SK-MEL-5 (cell line): ENCODE measurements at regions not wholly inside any gene's neighbourhood (a gene's known extent, or its start where the extent isn't known, plus 50 kb on each side); places are given as distances from the start of the nearest gene placed in this dataset.

ENCODE experiments used
- DNase-seq: peaks from one replicate; pipeline ENCODE4 v3.0.0-alpha.2; 2016; ENCODE audit warnings: low read depth, low spot score
- in situ Hi-C: cut with HindIII; loops from 2 replicates; pipeline ENCODE4 v1.10.0; 2016; ENCODE audit warnings: low sequenced_read_pairs, high pct_unique_total_duplicates, low pct_unique_long_range_greater_than_20kb

DNA sequence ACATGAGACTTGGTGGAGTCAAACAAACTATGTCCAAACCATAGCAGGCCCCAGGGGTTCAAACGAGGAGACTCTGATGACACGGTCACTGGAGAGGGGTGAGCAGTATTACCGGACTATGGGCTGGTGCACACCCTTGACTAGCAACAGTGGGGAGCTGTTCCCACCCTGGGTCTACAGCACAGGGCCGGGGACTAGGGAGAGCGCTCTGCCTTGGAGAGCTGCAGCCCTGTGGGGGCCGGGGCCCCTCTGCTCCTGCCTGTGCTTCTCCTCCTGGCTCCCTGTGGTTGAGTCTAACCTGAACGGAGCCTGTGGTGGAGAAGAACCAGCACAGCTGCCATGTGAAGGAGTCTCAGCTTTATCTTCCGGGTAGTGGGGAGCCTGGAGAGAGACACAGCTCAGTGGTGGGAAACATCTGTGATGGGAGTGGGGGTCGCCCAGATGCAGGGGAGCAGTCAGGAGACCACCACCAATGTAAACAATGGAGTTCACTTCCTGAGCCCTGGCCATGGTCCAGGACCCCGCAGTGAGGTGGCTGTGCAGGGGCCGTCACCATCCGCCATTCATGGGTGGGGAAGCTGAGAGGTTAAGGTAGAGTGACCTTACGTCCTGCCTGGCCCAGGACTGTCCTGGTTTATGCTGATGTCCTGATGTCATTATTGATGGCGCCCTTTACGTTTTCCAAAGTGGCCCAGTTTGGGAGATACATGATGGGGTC is 195.7 kb upstream of the TWIST2 start:
- in situ Hi-C loops, result no loop called here

DNA sequence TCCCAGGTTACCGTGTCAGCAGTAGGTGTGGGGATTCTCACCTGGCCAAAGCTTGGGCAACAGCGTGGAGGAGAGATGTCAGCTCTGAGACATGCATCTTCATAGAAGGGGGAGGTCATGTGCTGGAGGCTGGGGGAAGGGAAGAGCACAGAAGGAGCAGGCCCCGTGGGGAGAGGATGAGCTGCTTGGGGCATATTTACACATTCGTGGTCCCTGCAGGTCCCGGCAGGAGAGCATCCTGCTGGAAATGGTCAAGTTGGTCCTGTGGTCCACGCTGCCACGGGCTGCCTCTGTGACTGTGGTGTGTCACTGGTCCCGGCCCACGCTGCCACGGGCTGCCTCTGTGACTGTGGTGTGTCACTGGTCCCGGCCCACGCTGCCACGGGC is 195.1 kb upstream of the TWIST2 start:
- no peak for DNase-seq
- in situ Hi-C loops, result no loop called here

More for the DNA sequence above, 195.7 kb upstream of the TWIST2 start:
- DNase-seq, result no peak

DNA sequence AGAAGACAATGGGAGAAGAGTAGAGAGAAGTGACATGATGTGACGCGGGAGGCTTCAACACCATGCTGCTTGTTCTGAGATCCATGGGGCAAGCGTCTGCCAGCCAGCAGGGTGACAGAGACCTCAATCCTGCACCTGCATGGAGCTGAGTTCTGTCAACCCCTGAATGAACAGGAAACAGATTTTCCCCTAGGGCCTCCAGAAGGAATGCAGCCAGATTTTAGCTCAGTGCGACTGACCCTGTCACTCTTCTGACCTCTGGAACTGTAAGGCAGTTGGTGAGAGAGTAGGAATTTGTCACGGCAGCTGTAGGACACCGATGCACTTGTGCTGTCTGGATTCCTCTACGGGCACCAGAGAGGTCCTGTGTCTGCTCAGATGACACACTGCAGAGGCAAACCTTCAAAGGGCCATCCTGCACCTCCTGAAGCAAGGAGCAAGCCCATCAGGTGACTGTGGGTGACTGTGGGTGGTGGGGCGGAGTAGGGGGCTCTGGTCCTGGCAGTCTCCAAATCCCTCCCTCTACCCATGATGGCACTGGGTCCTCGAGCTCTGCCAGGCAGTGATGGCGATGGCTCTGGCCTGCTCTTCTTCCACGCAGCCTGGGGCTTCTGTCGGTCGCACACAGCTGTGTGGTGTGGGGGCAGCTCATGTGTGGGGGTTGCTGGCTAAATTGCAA is 194.3 kb upstream of the TWIST2 start:
- in situ Hi-C loops, result no loop called here
- no peak for DNase-seq

DNA sequence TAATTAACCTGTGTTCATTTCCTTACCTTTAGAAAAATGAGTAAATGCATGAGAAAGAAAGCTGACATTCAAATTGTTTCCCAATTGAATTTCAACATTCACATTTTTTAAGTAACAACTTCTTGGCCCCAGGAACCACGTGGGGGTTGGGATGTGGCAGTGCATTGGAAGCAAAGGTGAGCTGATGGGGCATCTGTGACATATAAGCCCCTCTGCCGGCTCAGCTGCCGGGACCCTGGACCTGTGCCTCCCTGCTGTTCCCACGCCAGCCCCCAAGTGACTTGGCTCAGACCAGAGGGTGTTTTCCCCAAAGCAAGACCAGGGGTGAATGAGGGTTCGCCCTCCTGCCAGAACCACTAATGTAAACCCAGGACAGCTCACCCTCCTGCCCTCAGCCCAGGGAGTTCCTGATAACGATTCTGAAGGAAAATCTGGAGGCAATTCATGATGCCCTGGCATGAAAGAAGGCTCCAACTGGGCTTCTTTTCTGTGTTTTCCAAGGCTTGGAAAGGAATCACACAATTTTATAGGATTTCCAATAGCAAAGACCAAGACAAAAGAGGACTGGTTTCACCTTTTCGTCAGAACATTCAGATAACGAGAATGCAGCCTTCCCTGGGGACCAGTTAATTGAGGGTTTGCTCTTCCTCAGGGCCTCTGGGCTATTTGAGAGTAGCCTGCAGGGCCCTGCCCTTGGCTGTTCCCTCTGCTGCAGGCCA is 193.2 kb upstream of the TWIST2 start:
- DNase-seq, result no peak
- in situ Hi-C loops, result no loop called here

DNA sequence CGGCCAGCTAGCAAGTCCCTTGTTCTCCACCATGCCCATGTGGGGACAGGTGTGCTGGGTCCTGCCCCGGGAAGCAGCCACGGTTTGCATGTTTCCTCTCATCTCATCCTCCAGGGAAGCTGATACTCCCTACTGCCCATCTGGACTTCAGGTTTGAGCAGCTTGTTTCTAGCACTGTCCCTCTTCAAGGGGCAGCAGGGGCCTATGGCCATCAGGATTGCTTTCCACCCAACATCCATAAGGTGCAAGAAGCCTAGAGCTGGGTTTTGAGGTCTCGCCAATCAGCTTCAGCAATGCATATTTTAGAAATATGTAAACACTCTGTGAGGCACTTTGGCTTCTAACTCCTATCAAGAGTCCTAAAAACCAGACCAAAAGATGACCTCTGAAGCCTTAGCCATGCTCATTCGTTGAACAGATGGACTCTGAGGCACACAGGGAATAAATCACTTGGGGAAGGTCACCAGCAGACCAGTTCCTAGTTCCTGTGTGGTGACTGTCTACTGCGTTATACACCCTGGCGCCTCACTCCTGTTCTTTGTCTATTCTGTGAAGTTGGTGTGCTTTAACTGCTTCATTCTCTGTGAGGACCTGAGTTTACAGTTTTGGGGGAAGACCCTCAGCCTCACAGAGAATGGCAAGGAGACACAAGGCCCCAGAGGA is 192.6 kb upstream of the TWIST2 start:
- in situ Hi-C loops, result no loop called here
- DNase-seq, result no peak

DNA sequence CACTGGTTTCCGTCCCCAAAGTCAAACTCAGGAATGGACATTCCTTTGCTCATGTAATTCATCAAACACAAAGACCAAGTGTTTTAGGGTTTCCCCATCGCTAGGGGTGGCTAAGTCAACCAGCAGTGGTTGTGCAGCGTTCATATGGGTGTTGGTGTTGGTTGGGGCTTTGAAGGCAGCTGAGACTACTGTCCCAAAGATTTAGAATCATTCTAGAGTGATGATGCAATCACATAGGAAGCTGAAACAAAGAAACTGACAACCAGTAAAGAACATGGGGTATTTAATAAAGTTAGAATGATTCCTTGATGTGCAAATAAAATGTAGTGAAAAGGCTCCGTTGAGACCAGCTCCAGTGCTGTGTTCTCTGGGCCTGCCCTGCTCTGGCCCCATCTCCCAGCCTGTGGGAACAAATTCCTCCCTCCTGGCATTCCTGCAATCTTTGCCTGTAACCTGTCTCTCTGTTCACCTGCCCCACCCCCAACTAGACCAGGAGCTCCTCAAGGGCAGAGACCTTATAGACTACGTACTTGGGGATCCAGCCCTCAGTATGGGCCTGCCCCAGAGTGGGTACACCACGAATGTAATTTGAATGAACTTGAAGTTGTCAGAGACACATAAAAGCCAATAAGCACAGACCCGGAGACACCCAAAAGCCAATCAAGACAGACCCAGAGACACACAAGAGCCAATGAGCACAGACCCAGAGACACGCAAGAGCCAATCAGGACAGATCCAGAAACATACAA is 191.7 kb upstream of the TWIST2 start:
- DNase-seq, result no peak
- in situ Hi-C loops, result no loop called here

DNA sequence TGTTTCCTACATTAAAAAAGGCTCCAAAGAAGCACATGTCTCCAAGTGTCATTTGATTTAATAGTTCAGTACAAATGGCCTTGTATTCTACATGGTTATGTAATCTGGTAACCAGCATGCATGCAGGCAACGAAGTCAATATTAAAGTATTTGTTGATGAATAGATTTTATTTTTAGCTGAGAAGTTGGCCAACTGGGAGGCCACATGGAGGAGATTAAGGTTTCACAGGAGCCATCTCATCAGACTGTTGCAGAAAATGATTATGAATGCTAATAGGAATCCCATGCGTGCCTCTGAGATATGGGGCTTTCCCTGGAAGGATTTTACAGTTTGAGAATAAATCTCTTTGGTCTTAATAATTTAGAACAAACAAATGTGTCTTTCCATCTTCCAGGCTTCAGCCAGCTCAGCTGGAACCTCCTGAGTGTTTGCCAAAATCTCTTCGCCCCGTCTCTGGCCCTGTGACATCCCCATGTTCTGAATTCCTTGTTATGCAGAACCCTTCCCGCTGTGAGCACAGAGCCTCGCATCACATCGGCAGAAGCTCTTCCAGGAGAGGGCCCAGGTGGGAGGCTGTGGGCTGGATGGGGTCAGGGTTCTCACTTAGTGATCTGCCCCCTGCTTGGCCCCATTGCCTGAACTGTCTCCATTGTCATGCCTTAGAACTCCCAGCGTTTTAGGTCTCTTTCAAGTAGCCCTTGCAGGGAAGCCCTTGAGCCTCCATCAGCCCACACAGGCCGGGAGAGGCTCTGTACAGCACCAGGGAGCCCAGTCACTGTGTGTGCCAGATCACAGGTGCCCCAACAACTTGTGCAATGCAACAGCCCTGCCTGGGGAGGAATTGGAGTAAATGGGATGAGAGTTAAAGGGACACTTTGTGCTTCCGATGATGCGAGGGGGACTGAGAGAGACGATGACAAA is 190.5 kb upstream of the TWIST2 start:
- in situ Hi-C loops, result no loop called here
- no peak for DNase-seq

DNA sequence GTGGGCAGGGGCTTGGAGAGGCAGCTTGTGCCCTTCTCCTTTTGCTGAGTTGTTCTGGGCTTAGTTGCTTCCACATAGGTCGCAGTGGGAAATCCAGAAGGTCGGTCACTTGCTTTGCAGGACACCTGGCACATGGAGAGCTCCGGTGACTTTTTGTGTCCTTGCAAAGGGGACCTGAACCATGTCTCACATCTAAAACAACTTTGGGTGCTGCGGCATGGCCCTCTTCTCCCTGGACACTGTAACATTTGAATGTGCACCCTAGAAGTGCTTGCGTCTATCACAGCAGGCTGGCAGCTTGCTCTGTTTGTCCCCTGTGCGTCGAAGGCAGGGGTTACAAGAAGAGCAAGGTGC is 189.9 kb upstream of the TWIST2 start:
- in situ Hi-C loops, result no loop called here
- DNase-seq, result no peak

DNA sequence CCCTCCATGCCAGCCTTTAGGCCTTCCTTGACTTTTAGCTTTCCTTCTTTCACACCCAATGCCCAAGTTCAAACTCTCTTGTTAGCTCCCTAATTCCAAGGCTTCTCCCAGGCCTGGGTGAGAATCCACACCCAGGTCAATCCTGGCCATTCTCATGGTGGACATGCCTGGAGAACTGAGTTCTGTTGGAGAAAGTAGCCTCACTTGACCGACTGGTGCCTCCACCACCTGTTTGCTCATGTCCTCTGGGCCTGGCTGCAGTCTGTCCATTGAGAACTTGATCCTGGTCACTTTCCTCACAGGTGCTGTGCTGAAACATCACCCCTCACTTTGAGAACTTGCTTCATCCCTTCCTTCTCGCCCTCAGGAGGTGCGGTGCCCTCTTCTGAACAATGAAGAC is 189.1 kb upstream of the TWIST2 start:
- DNase-seq, result no peak
- in situ Hi-C loops, result no loop called here

DNA sequence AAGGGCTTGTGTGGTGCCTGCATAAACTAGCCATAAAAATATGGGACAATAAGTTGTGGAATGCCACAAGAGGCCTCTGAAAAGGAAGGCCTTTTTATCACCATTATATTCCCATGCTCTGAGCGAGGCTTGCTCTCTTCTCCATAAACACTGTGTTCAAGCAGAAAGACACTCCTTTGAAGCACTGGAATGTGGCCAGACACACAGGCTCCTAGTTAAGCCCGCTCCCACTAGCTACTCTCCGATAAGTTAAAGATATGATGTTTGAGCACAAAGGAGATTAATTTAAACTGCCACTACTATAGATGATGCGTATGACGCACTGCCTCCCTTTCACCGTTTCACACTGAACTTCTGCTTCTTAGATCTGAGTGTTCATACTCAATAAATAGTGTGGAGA is 188.7 kb upstream of the TWIST2 start:
- in situ Hi-C loops, result no loop called here
- DNase-seq, result no peak

DNA sequence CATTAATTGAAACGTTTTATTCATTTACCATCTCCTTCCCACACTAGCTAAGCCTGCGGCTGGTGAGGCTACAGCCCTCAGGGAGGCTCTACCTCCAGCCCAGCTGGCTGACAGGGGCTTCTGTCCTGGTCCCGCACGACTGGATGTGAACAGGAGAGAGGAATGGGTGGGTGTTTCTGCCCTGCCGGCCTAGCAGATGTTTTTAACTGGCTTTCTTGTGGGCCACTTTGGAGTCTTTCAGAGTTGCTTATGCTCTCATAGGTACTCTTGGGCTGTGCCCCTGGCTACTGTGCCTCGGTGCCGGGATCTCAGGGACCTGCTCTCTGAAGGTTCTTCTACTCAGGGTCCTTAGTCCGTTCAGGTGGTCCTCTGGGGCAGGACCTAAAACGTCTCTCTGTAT is 184.3 kb upstream of the TWIST2 start:
- in situ Hi-C loops, result no loop called here
- no peak for DNase-seq

DNA sequence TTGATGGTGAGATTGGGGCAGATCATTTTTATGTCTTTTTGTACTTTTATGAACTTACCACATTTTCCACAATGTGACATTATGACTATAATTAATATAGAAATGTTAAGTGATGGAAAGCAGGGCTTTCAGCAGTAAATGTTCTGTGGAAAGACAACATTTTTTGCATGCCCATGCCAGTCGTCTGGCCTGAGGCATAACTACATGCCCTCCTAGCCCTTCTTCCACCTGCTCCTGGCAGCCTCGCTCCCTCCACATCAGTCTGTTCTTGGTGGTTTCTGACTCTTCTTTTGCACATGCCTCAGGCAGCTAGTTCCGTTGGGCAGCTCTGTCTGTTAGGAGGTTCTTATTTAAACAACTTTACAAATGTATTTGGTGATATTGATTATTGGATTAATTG is 182.0 kb upstream of the TWIST2 start:
- no peak for DNase-seq
- in situ Hi-C loops, result no loop called here

DNA sequence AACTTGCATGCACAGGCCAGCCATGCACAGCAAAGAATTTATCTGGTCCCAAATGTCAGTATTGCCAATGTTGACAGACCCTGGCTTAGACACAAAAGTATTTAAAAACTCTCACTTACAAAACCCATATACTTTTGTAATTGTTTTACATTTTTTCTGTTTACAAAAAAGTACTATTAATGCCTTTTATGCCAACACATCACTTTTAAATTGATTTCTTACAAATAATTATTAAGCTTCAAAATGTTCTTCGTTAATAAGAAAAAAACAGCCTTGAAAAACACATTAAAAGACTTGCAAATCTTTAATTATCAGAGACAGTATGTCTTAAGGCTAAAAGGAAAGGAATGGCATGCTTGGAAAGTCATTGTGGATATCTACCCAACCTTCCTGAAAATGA is 181.3 kb upstream of the TWIST2 start:
- in situ Hi-C loops, result no loop called here
- no peak for DNase-seq

DNA sequence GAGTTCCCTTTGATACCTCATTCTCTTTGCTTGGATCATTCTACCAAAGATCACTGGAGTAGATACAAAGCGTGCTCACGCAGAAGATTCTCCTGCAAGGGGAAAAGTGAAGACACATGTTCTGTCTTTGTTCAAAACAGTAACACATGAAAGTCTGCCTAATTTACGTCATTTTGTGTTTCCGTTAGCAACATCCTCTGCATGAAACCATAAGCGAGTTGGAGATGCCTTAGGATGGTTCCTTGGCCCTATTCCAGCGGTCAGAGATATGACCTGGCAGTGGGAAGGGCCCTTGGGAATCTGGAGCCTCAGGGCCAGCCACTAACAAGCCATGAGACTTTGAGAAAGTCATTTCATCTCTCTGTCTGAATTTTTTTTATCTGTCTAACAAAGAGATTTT is 180.9 kb upstream of the TWIST2 start:
- DNase-seq, result peak; percentile 55
- in situ Hi-C loops, result no loop called here

DNA sequence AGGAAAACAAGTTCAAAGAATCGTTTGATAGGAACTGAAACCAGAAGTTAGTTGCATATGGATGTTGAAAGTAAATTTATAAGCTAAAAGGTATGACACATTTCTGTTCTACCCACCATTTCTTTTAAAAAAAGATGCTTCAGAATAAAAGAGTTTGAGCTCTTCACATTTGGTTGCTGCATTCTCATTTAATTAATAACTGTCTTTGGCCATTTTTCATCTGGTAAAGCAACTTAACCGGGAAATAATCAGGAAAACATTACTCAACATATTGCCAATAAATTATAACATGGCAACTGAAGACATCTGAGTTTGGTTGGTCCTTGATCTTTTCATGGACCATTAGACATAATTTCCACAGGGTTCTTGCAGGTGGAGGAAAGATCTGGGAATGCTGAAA is 180.2 kb upstream of the TWIST2 start:
- DNase-seq, result no peak
- in situ Hi-C loops, result no loop called here

DNA sequence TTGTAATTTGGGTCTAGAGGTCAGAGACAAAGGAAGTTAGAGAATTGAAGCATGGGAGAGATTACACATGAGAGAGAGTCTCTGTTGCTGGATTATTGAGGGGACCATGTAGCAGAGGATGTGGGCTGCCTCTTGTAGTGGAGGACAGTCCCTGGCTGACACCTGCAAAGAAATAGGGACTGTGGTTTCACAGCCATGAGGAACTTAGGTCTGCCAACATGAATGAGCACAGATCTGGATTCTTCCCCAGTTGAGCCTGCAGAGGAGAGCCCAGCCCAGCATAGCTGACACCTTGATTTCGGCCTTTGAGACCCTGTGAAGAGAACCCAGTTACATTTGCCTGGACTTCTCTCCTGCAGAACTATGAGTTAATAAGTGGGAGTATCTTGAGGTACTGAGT is 179.5 kb upstream of the TWIST2 start:
- in situ Hi-C loops, result no loop called here
- DNase-seq, result no peak

DNA sequence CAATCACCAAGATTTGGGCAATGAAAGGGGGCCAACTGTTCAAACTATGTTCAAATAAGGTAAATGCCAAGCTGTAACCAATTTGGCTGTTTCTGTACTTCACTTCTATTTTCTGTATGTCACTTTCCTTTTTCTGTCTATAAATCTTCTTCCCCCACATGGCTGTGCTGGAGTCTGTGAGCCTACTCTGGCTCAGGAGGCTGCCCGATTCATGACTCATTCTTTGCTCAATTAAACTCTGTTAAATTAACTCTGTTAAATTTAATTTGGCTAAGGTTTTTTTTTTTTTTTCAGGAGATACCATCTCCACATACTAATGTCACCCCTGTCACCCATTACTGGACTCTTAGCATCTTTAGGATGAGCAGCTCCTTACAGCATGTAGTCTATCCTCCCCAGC is 178.8 kb upstream of the TWIST2 start:
- in situ Hi-C loops, result no loop called here
- no peak for DNase-seq
